Endodermal cell (in vitro differentiated cells): ENCODE measurements at regions not wholly inside any gene's neighbourhood (a gene's known extent, or its start where the extent isn't known, plus 50 kb on each side); places are given as distances from the start of the nearest gene placed in this dataset.

ENCODE experiments used
- DNase-seq: peaks from one replicate; pipeline ENCODE4 v3.0.0-alpha.2; 2017
- H3K27ac ChIP-seq: 2 replicates; pipeline ENCODE4 v1.5.1; 2013; ENCODE audit warnings: mild to moderate bottlenecking, low read depth, low read length, moderate library complexity
- H3K27me3 ChIP-seq: 2 replicates; pipeline ENCODE4 v1.6.1; 2013; ENCODE audit warnings: mild to moderate bottlenecking, low read length, moderate library complexity; ENCODE audit not compliant: insufficient read depth, control insufficient read depth, poor library complexity, severe bottlenecking
- H3K36me3 ChIP-seq: 2 replicates; pipeline ENCODE4 v1.7.0; 2013; ENCODE audit warnings: mild to moderate bottlenecking, low read length, moderate library complexity; ENCODE audit not compliant: control insufficient read depth, insufficient read depth
- H3K4me1 ChIP-seq: one replicate; pipeline ENCODE4 v1.7.0; 2013; ENCODE audit warnings: low read length; ENCODE audit not compliant: control insufficient read depth, insufficient read depth
- H3K4me3 ChIP-seq: 2 replicates; pipeline ENCODE4 v1.5.1; 2013; ENCODE audit warnings: mild to moderate bottlenecking, low read length, moderate library complexity
- H3K9ac ChIP-seq: 2 replicates; pipeline ENCODE4 v1.6.1; 2013; ENCODE audit warnings: mild to moderate bottlenecking, low read length, moderate library complexity; ENCODE audit not compliant: poor library complexity, severe bottlenecking; ENCODE audit errors: extremely low read depth
- H3K9me3 ChIP-seq: 2 replicates; pipeline ENCODE4 v1.6.1; 2013; ENCODE audit warnings: mild to moderate bottlenecking, low read length, moderate library complexity; ENCODE audit not compliant: control insufficient read depth
- H3K27ac Mint-ChIP-seq: 2 replicates; pipeline ENCODE4 v1.8.0; 2020; ENCODE audit warnings: mixed read lengths
- H3K27me3 Mint-ChIP-seq: 2 replicates; pipeline ENCODE4 v1.8.0; 2021; ENCODE audit warnings: mild to moderate bottlenecking, mixed read lengths; ENCODE audit not compliant: insufficient read depth
- H3K36me3 Mint-ChIP-seq: 2 replicates; pipeline ENCODE4 v1.8.0; 2020; ENCODE audit warnings: low read depth, mixed read lengths
- H3K4me1 Mint-ChIP-seq: 2 replicates; pipeline ENCODE4 v1.8.0; 2020; ENCODE audit warnings: mixed read lengths
- H3K4me3 Mint-ChIP-seq: 2 replicates; pipeline ENCODE4 v1.8.0; 2020; ENCODE audit warnings: mild to moderate bottlenecking, moderate library complexity, mixed read lengths
- H3K9me3 Mint-ChIP-seq: 2 replicates; pipeline ENCODE4 v1.8.0; 2020; ENCODE audit warnings: mild to moderate bottlenecking, mixed read lengths
- WGBS, 2 experiments: methylation state at CpG; one replicate each; pipeline versions ENCODE4 v1.1.5 to v1.1.7; 2013; ENCODE audit warnings: missing lambda C conversion rate in 2 of 2, mixed read lengths in 1 of 2; ENCODE audit not compliant: insufficient coverage in 1 of 2, insufficient read length in 1 of 2; 5-methylcytosine and 5-hydroxymethylcytosine counted together
- TF ChIP-seq, protein P1 (sequence below): fragments of 200-600 bp; sonication (generic); conservative IDR thresholded peaks from 2 replicates; pipeline ENCODE4 v1.5.0; 2021; ENCODE audit warnings: antibody characterized with exemption, mild to moderate bottlenecking

DNA sequence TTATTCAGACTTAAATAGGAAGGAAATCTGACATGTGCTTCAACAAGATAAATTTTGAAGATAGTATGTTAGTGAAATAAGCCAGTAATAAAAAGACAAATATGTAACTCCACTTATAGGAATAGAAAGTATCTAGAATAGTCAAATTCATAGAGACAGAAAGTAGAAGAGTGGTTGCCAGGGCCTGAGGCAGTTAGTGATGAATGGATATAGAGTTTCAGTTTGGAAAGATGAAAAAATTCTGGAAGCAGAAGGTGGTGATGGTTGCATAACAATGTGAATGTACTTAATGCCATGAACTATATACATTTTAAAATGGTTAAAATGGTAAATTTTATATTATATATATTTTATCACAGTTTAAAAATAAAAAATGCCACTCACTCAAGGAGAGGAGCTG lies 54.3 kb downstream of the HAND2 start:
- H3K27me3 Mint-ChIP-seq: no peaks in the 10 kb centered on the region
- H3K4me3 ChIP-seq: no peak overlapping the region
- H3K4me1 ChIP-seq: no peaks in the 10 kb centered on the region
- no peaks in the 10 kb centered on the region for H3K9me3 ChIP-seq
- H3K36me3 Mint-ChIP-seq: no peaks in the 10 kb centered on the region
- H3K9ac ChIP-seq: no peak overlapping the region
- TF ChIP-seq, protein P1, sequence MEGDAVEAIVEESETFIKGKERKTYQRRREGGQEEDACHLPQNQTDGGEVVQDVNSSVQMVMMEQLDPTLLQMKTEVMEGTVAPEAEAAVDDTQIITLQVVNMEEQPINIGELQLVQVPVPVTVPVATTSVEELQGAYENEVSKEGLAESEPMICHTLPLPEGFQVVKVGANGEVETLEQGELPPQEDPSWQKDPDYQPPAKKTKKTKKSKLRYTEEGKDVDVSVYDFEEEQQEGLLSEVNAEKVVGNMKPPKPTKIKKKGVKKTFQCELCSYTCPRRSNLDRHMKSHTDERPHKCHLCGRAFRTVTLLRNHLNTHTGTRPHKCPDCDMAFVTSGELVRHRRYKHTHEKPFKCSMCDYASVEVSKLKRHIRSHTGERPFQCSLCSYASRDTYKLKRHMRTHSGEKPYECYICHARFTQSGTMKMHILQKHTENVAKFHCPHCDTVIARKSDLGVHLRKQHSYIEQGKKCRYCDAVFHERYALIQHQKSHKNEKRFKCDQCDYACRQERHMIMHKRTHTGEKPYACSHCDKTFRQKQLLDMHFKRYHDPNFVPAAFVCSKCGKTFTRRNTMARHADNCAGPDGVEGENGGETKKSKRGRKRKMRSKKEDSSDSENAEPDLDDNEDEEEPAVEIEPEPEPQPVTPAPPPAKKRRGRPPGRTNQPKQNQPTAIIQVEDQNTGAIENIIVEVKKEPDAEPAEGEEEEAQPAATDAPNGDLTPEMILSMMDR: no peak
- H3K36me3 ChIP-seq: no peaks in the 10 kb centered on the region
- H3K27me3 ChIP-seq: no peaks in the 10 kb centered on the region
- H3K4me3 Mint-ChIP-seq: no peak overlapping the region
- no peak overlapping the region for H3K27ac Mint-ChIP-seq
- peaks cover 10% of the 10 kb centered on the region for H3K4me1 Mint-ChIP-seq
- no peak for DNase-seq
- no peak overlapping the region for H3K27ac ChIP-seq
- H3K9me3 Mint-ChIP-seq: no peaks in the 10 kb centered on the region

DNA sequence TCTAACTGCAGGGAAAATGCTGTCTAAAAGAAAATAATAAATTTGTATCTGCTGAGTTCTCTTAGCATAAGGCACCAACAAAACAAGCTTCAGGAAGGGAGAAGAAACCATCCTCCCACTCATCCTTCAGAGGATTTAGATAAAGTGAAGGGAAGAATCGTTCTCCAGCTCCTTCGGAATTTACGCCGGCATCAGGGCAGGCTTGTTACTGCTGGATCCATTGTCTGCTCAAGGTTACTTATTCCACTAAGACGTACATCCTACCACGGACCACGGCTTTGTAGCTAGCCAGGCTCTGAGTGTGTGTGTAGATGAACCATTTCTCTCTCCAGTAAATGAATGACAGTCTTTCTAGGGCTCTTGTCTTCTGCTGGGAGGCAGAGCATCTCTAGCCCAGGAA lies 60.4 kb downstream of the HAND2 start:
- H3K4me3 Mint-ChIP-seq: no peak overlapping the region
- H3K9me3 Mint-ChIP-seq: no peaks in the 10 kb centered on the region
- no peaks in the 10 kb centered on the region for H3K36me3 Mint-ChIP-seq
- H3K27ac ChIP-seq: no peak overlapping the region
- H3K27me3 Mint-ChIP-seq: no peaks in the 10 kb centered on the region
- no peak overlapping the region for H3K4me3 ChIP-seq
- 90% methylated on average over 7 of the region's 7 CpGs; no CpG with 5 or more reads in 1 of the 2 experiments for WGBS, 2 experiments
- H3K4me1 Mint-ChIP-seq: peaks cover 24% of the 10 kb centered on the region
- no peaks in the 10 kb centered on the region for H3K36me3 ChIP-seq
- DNase-seq: no peak
- no peaks in the 10 kb centered on the region for H3K27me3 ChIP-seq
- no peak overlapping the region for H3K9ac ChIP-seq
- H3K9me3 ChIP-seq: no peaks in the 10 kb centered on the region
- TF ChIP-seq, protein P1: no peak
- H3K27ac Mint-ChIP-seq: no peak overlapping the region
- H3K4me1 ChIP-seq: no peaks in the 10 kb centered on the region

DNA sequence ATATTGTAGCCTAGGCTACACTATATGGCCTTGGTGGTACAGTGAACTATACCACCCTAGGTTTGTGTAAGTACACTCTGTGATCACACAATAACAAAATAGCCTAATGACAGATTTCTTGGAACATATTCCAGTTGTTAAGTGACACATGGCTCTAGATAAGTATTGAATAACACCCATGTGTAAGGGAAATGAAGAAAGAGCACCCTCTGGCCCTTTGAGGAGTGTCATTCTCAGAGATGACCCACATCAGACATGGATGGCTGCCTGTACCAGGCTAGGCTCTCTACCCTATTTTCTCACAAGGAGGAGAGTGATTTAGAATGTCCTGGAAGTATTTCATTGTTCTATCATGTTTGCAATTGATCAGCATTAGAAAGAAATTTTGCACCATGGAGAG lies 61.7 kb downstream of the HAND2 start:
- Histone ChIP-seq H3K36me3 (no peaks in the 10 kb centered on the region), H3K4me1 (no peaks in the 10 kb centered on the region), H3K4me3 (no peak overlapping the region), H3K9me3 (no peaks in the 10 kb centered on the region), H3K27ac (no peak overlapping the region), H3K9ac (no peak overlapping the region), H3K27me3 (no peaks in the 10 kb centered on the region)
- H3K4me3 Mint-ChIP-seq: no peak overlapping the region
- no peak overlapping the region for H3K27ac Mint-ChIP-seq
- H3K9me3 Mint-ChIP-seq: no peaks in the 10 kb centered on the region
- DNase-seq: no peak
- TF ChIP-seq, protein P1: no peak
- no peaks in the 10 kb centered on the region for H3K36me3 Mint-ChIP-seq
- H3K4me1 Mint-ChIP-seq: peaks cover 21% of the 10 kb centered on the region
- H3K27me3 Mint-ChIP-seq: no peaks in the 10 kb centered on the region
